Spleen (tissue), 7 donors: ENCODE measurements at regions not wholly inside any gene's neighbourhood (a gene's known extent, or its start where the extent isn't known, plus 50 kb on each side); places are given as distances from the start of the nearest gene placed in this dataset.

Source experiments
- POLR2A ChIP-seq, 3 donors: fragments of 450-650 bp; IDR thresholded peaks; one replicate each; pipeline ENCODE4 v1.5.1; 2017; ENCODE audit warnings: antibody characterized with exemption in 3 of 3, mild to moderate bottlenecking in 1 of 3
- POLR2AphosphoS5 ChIP-seq, 3 donors: sonication (generic); formaldehyde crosslinking; IDR thresholded peaks; one replicate each; pipeline ENCODE4 v1.5.1; 2017; ENCODE audit warnings: antibody characterized with exemption in 3 of 3
- TF ChIP-seq, protein P1 (sequence below), 11 experiments: fragments of 200-600 bp in 7 of 11; fragments of 450-650 bp in 4 of 11; sonication (generic) in 4 of 11; IDR thresholded peaks in 8 of 11; conservative IDR thresholded peaks in 3 of 11; 1 replicate in 7 of 11; 2 replicates in 4 of 11; pipeline versions ENCODE4 v1.4.0 to v1.8.0; 2016 to 2021; ENCODE audit warnings: antibody characterized with exemption in 11 of 11, inconsistent platforms in 4 of 11, mild to moderate bottlenecking in 1 of 11
- donor health status: DM: no; HTN: no; CAD: no; lungs with moderate emphysema.
- donor health status: DM: no; HTN: no; CAD: no.
- donor health status: DM: no; HTN: no; CAD: no.

DNA sequence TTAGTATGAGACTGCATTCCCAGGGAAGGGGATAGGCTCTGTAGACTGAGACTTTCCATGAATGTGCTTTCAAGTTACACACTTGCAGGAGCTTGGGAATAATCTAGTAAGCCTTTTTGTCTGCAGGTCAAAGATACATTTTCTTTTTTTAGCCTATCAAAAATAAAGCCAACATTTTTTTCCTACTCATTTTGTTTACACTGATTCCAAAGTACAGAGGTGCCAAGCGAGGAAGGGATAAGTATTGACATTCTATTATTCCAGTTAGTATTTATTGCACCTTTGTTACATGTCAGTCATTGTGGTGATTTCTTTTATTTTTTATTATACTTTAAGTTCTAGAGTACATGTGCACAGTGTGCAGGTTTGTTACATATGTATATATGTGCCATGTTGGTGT lies 413.0 kb upstream of the CHORDC1 start:
- TF ChIP-seq, protein P1, sequence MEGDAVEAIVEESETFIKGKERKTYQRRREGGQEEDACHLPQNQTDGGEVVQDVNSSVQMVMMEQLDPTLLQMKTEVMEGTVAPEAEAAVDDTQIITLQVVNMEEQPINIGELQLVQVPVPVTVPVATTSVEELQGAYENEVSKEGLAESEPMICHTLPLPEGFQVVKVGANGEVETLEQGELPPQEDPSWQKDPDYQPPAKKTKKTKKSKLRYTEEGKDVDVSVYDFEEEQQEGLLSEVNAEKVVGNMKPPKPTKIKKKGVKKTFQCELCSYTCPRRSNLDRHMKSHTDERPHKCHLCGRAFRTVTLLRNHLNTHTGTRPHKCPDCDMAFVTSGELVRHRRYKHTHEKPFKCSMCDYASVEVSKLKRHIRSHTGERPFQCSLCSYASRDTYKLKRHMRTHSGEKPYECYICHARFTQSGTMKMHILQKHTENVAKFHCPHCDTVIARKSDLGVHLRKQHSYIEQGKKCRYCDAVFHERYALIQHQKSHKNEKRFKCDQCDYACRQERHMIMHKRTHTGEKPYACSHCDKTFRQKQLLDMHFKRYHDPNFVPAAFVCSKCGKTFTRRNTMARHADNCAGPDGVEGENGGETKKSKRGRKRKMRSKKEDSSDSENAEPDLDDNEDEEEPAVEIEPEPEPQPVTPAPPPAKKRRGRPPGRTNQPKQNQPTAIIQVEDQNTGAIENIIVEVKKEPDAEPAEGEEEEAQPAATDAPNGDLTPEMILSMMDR (IDR thresholded peaks at IDR 0.05 in 8 of 11, conservative IDR thresholded peaks at IDR 0.05 in 3 of 11), result no peak
- no peak for TF ChIP-seq POLR2AphosphoS5 (IDR thresholded peaks at IDR 0.05)
- no peak for TF ChIP-seq POLR2A (IDR thresholded peaks at IDR 0.05)
